ENCODE measurements at regions not wholly inside any gene's neighbourhood (a gene's known extent, or its start where the extent isn't known, plus 50 kb on each side); places are given as distances from the start of the nearest gene placed in this dataset.

GRCh38 chr14:96744262-96744661 is 52.9 kb upstream of the VRK1 start:
- DNase-seq (ENCODE audit: low read depth, low spot score) = no peak
- no peak for TF ChIP-seq CTCF (conservative IDR thresholded peaks at IDR 0.05)
- no peak overlapping the region for H3K4me3 Mint-ChIP-seq
- H3K27ac Mint-ChIP-seq (ENCODE audit: unreplicated experiment) = no peak overlapping the region
- peaks cover 25% of the 10 kb centered on the region for H3K27me3 Mint-ChIP-seq (ENCODE audit: low read depth)
- H3K4me1 Mint-ChIP-seq = peaks cover 20% of the 10 kb centered on the region
- no peaks in the 10 kb centered on the region for H3K9me3 Mint-ChIP-seq
- H3K36me3 Mint-ChIP-seq (ENCODE audit: low read depth) = no peaks in the 10 kb centered on the region

DNA sequence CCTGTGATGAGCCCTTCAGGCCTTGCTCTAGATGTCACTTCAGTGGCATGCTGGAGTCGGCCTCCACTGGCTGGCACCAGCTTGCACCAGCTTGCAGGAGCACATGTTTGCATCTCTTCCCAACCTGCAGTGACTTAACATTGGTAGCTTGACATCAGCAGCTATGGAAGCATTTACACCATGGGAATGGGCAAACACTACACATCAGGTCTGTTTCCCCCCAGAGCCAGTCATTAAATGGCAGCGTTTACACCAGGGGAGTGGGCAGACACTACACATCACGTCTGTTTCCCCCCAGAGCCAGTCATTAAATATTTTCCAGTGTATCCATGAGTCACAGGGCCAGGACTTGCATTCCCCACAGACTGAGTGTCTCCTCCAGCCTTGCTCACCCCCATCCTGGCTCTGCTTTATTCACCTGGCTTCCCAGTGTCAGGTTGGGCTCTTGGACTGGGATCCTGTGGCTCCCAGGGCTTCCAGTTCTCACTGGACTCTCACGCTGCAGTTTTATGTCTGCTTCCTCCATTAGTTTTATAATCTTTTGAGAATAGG is 51.6 kb upstream of the VRK1 start:
- peaks cover 18% of the 10 kb centered on the region for H3K27me3 Mint-ChIP-seq (ENCODE audit: low read depth)
- H3K4me1 Mint-ChIP-seq = peaks cover 14% of the 10 kb centered on the region
- no peak for DNase-seq (ENCODE audit: low read depth, low spot score)
- H3K27ac Mint-ChIP-seq (ENCODE audit: unreplicated experiment) = no peak overlapping the region
- no peak for TF ChIP-seq CTCF (conservative IDR thresholded peaks at IDR 0.05)
- H3K4me3 Mint-ChIP-seq = no peak overlapping the region
- H3K36me3 Mint-ChIP-seq (ENCODE audit: low read depth) = no peaks in the 10 kb centered on the region
- H3K9me3 Mint-ChIP-seq = no peaks in the 10 kb centered on the region

DNA sequence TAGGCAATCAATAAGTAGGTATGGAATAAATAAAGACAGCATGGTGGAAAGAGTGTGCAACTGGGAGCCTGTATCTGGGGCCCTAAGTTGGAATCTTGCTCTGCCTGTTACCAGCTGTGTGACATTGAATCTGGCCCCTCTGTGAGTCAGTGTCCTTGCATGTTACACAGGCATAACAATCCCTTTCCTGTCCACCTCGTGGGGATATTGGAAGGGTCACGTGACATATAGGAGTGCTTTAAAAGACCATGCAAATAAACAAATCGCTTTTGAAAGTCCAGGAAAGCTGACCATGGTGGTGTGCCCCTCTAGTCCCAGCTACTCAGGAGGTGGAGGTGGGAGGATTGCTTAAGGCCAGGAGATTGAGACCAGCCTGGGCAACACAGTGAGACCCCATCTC is 51.1 kb upstream of the VRK1 start:
- no peaks in the 10 kb centered on the region for H3K9me3 Mint-ChIP-seq
- peaks cover 14% of the 10 kb centered on the region for H3K4me1 Mint-ChIP-seq
- no peak overlapping the region for H3K27ac Mint-ChIP-seq (ENCODE audit: unreplicated experiment)
- H3K27me3 Mint-ChIP-seq (ENCODE audit: low read depth) = peaks cover 14% of the 10 kb centered on the region
- H3K36me3 Mint-ChIP-seq (ENCODE audit: low read depth) = no peaks in the 10 kb centered on the region
- H3K4me3 Mint-ChIP-seq = no peak overlapping the region
- no peak for DNase-seq (ENCODE audit: low read depth, low spot score)
- TF ChIP-seq CTCF (conservative IDR thresholded peaks at IDR 0.05) = no peak

DNA sequence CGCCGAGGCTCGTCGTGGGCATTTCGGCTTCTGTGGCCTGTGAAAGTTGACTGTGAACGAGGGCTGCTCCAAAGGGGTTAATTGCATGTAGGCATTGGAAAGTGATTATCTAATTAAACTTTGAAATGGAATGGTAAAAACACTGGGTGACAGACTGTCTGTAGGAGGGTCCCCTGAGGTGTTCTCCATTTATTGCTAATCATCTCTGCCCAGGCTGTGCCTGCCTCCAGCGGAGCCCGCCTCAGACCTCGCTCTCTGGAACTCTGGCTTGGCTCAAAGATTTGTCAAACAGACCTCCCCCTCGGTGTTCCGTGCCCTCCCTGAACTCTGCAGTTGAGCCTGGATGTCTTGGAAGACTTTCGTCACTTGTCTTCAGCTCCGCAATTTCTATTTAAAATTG is 50.2 kb upstream of the VRK1 start:
- Mint-ChIP-seq H3K36me3 (ENCODE audit: low read depth) (no peaks in the 10 kb centered on the region), H3K4me1 (peaks cover 11% of the 10 kb centered on the region), H3K27me3 (ENCODE audit: low read depth) (peaks cover 11% of the 10 kb centered on the region), H3K4me3 (no peak overlapping the region), H3K27ac (ENCODE audit: unreplicated experiment) (no peak overlapping the region), H3K9me3 (no peaks in the 10 kb centered on the region)
- no peak for DNase-seq (ENCODE audit: low read depth, low spot score)
- TF ChIP-seq CTCF (conservative IDR thresholded peaks at IDR 0.05) = no peak

All from neural crest cell (in vitro differentiated cells).